Peyer's patch (tissue), 4 donors: ENCODE measurements at regions not wholly inside any gene's neighbourhood (a gene's known extent, or its start where the extent isn't known, plus 50 kb on each side); places are given as distances from the start of the nearest gene placed in this dataset.

ENCODE experiments used
- DNase-seq, 3 donors: peaks; one replicate each; pipeline ENCODE4 v3.0.0-alpha.2; 2017 to 2019
- H3K27ac ChIP-seq, 4 donors: fragments of 200-600 bp; sonication (generic); one replicate each; pipeline ENCODE4 v1.5.1; 2016 to 2019
- H3K27me3 ChIP-seq, 2 donors: fragments of 200-600 bp; sonication (generic); one replicate each; pipeline ENCODE4 v1.5.1; 2019
- H3K36me3 ChIP-seq, 3 donors: fragments of 200-600 bp; sonication (generic); one replicate each; pipeline ENCODE4 v1.5.1; 2016 to 2019
- H3K4me1 ChIP-seq, 4 donors: fragments of 200-600 bp; sonication (generic); one replicate each; pipeline ENCODE4 v1.5.1; 2016 to 2019
- H3K4me3 ChIP-seq, 4 donors: fragments of 200-600 bp; sonication (generic); 1 replicate in 3 of 4; 2 replicates in 1 of 4; pipeline ENCODE4 v1.5.1; 2016 to 2019; ENCODE audit warnings: mild to moderate bottlenecking in 1 of 4
- H3K9me3 ChIP-seq, 4 donors: fragments of 200-600 bp; sonication (generic); one replicate each; pipeline ENCODE4 v1.5.1; 2016 to 2019; ENCODE audit warnings: mild to moderate bottlenecking in 1 of 4
- POLR2A ChIP-seq, 2 donors: fragments of 450-650 bp; IDR thresholded peaks; one replicate each; pipeline ENCODE4 v1.5.1; 2017; ENCODE audit warnings: antibody characterized with exemption in 2 of 2, mild to moderate bottlenecking in 2 of 2, moderate library complexity in 2 of 2
- TF ChIP-seq, protein P1 (sequence below), 6 experiments: fragments of 450-650 bp in 4 of 6; fragments of 200-600 bp in 2 of 6; sonication (generic) in 1 of 6; IDR thresholded peaks; one replicate each; pipeline ENCODE4 v1.5.1; 2017 to 2019; ENCODE audit warnings: antibody characterized with exemption in 6 of 6, mild to moderate bottlenecking in 3 of 6, moderate library complexity in 1 of 6

DNA sequence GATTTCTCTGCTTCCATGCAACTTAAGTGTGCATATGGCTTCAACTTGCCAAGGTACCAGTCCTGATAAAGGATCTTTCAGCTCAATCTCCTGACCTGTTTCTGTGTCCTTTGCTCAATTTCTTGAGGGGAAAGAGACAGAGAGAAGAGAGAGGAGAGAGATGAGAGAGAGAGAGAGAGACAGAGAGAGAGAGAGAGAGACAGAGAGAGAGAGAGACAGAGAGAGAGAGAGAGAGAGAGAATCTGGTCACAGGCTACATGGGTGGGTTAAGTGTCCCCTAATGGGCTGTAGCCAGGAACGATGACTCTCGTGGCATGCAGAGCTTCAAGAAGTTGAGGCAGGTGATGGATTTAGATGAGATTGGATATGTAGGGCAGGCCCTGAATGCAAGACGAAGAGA is 335.2 kb upstream of the PRKCQ start:
- TF ChIP-seq, protein P1, sequence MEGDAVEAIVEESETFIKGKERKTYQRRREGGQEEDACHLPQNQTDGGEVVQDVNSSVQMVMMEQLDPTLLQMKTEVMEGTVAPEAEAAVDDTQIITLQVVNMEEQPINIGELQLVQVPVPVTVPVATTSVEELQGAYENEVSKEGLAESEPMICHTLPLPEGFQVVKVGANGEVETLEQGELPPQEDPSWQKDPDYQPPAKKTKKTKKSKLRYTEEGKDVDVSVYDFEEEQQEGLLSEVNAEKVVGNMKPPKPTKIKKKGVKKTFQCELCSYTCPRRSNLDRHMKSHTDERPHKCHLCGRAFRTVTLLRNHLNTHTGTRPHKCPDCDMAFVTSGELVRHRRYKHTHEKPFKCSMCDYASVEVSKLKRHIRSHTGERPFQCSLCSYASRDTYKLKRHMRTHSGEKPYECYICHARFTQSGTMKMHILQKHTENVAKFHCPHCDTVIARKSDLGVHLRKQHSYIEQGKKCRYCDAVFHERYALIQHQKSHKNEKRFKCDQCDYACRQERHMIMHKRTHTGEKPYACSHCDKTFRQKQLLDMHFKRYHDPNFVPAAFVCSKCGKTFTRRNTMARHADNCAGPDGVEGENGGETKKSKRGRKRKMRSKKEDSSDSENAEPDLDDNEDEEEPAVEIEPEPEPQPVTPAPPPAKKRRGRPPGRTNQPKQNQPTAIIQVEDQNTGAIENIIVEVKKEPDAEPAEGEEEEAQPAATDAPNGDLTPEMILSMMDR (IDR thresholded peaks at IDR 0.05) = no peak
- TF ChIP-seq POLR2A (IDR thresholded peaks at IDR 0.05) = no peak
- DNase-seq = no peak
- H3K27me3 ChIP-seq = no peaks in the 10 kb centered on the region
- no peaks in the 10 kb centered on the region for H3K36me3 ChIP-seq
- H3K27ac ChIP-seq = no peak overlapping the region
- H3K9me3 ChIP-seq = no peaks in the 10 kb centered on the region
- no peak overlapping the region for H3K4me3 ChIP-seq
- no peaks in the 10 kb centered on the region for H3K4me1 ChIP-seq

- H3K27me3 ChIP-seq = no peaks in the 10 kb centered on the region
- no peaks in the 10 kb centered on the region for H3K9me3 ChIP-seq
- TF ChIP-seq POLR2A (IDR thresholded peaks at IDR 0.05) = no peak
- TF ChIP-seq, protein P1 (IDR thresholded peaks at IDR 0.05) = no peak
- H3K4me3 ChIP-seq = no peak overlapping the region
- no peak overlapping the region for H3K27ac ChIP-seq
- H3K36me3 ChIP-seq = no peaks in the 10 kb centered on the region
- no peak for DNase-seq
- no peaks in the 10 kb centered on the region for H3K4me1 ChIP-seq
Observed at GRCh38 chr10:6912929-6913328, 332.9 kb upstream of the PRKCQ start.

- DNase-seq = no peak
- Histone ChIP-seq H3K4me1 (no peaks in the 10 kb centered on the region), H3K36me3 (no peaks in the 10 kb centered on the region), H3K9me3 (no peaks in the 10 kb centered on the region), H3K27me3 (no peaks in the 10 kb centered on the region), H3K4me3 (no peak overlapping the region), H3K27ac (no peak overlapping the region)
- no peak for TF ChIP-seq POLR2A (IDR thresholded peaks at IDR 0.05)
- TF ChIP-seq, protein P1 (IDR thresholded peaks at IDR 0.05) = no peak
Observed at GRCh38 chr10:6912424-6912823, 332.3 kb upstream of the PRKCQ start.

GRCh38 chr10:6912021-6912420 is 331.9 kb upstream of the PRKCQ start:
- no peaks in the 10 kb centered on the region for H3K4me1 ChIP-seq
- H3K9me3 ChIP-seq = no peaks in the 10 kb centered on the region
- H3K27ac ChIP-seq = no peak overlapping the region
- no peaks in the 10 kb centered on the region for H3K36me3 ChIP-seq
- H3K4me3 ChIP-seq = no peak overlapping the region
- DNase-seq = no peak
- TF ChIP-seq, protein P1 (IDR thresholded peaks at IDR 0.05) = no peak
- TF ChIP-seq POLR2A (IDR thresholded peaks at IDR 0.05) = no peak
- no peaks in the 10 kb centered on the region for H3K27me3 ChIP-seq

DNA sequence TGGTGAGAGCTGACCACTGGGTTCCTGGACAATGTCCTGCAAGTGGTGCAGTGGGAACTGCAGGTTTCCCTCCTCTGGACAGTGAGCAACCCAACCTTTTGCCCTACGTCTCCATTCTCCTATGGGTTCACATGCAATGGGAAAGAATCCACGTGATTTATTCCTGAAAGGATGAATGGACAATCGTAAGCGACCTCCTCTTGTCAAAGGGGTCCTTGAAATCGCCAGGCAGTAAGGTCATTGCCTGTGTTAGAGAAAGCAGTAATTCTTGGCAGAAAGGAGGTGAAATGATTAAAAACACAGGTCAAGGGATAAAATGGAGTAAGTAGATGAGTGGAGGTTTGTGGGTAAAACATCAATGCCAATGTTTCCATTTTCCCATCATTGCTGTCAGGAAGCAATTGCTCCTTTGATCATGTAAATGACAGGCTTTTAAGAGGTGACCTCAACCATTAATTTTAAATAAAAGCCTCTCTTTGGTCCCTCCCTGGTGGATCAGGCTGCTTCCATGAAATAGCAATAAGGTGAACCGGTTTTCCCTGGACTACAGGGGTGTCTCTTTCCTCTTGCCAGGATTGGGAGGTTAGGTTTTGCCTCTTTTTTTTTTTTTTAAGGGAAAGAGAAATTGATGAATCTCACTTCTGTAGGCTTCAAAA is 330.0 kb upstream of the PRKCQ start:
- Histone ChIP-seq H3K4me1 (no peaks in the 10 kb centered on the region), H3K27me3 (no peaks in the 10 kb centered on the region), H3K36me3 (no peaks in the 10 kb centered on the region), H3K27ac (no peak overlapping the region), H3K4me3 (no peak overlapping the region), H3K9me3 (no peaks in the 10 kb centered on the region)
- no peak for TF ChIP-seq POLR2A (IDR thresholded peaks at IDR 0.05)
- TF ChIP-seq, protein P1 (IDR thresholded peaks at IDR 0.05) = no peak
- no peak for DNase-seq
